KOPT-K1 (cell line): ENCODE measurements at regions not wholly inside any gene's neighbourhood (a gene's known extent, or its start where the extent isn't known, plus 50 kb on each side); places are given as distances from the start of the nearest gene placed in this dataset.
"Not testable (repeated sequence)": the region's sequence is repeated elsewhere in the genome, so short reads cannot be mapped to it uniquely, and the experiment has no call there.

Experiments
- H3K27ac ChIP-seq: fragments of 200-600 bp; sonication (generic); 2 replicates; pipeline ENCODE4 v1.5.1; 2016; ENCODE audit warnings: antibody characterized with exemption, mild to moderate bottlenecking, low read depth, low read length; ENCODE audit not compliant: poor library complexity, severe bottlenecking
- H3K36me3 ChIP-seq: fragments of 200-600 bp; sonication (generic); 2 replicates; pipeline ENCODE4 v1.5.1; 2017; ENCODE audit warnings: antibody characterized with exemption, mild to moderate bottlenecking, low read length, moderate library complexity; ENCODE audit not compliant: insufficient read depth
- H3K9me3 ChIP-seq: fragments of 200-600 bp; sonication (generic); 2 replicates; pipeline ENCODE4 v1.5.1; 2017; ENCODE audit warnings: antibody characterized with exemption, low read length, mild to moderate bottlenecking; ENCODE audit not compliant: insufficient read depth, poor library complexity, severe bottlenecking

DNA sequence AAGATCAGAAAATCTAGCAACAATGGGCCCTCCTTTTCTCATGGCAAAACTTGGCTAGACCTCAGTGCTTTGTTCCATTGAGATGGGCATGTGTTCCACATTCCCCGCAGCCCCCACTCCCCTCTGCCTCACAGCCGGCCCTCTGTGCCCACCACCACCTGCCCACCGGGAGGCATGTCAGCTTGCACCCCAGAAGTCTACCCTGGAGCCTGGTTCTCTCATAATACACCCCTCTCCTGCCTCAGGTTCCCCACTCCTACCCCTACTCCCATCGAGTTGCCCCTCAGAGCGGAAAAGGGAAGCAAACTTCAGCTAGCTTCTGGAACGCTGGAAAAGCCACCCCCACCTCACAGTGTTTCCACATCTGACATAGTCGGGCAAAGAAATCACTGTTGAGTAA lies 219.0 kb downstream of the ANAPC1 start:
- H3K27ac ChIP-seq: no peak overlapping the region
- H3K9me3 ChIP-seq: no peaks in the 10 kb centered on the region
- no peaks in the 10 kb centered on the region for H3K36me3 ChIP-seq

DNA sequence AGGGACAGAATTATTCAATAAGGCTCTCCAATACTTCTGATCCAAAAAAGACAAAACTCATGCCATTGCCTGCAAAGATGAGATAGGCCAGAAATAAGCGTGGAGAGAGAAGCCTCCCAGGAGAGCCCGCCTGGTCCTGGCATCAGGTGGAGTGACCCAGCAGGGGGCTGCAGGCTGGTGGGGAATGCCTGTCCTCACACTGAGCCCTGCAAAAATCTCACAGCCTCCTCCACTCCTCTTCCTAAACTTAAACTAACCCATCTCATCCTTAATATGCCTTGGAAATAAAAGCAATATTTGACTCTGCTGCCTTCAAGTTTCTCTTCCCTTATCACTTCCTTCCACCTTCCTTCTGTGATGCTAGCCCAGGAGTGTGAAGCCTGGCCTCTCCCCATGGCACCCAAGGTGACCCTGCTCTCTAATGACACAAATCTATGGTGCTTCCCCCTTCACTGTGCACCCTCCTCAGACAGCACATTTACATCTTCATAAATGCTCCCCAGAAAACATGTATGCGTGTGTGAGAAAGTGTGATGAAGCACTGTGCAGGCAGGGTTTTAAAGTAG lies 218.4 kb downstream of the ANAPC1 start:
- Histone ChIP-seq H3K27ac (no peak overlapping the region), H3K36me3 (no peaks in the 10 kb centered on the region), H3K9me3 (no peaks in the 10 kb centered on the region)

DNA sequence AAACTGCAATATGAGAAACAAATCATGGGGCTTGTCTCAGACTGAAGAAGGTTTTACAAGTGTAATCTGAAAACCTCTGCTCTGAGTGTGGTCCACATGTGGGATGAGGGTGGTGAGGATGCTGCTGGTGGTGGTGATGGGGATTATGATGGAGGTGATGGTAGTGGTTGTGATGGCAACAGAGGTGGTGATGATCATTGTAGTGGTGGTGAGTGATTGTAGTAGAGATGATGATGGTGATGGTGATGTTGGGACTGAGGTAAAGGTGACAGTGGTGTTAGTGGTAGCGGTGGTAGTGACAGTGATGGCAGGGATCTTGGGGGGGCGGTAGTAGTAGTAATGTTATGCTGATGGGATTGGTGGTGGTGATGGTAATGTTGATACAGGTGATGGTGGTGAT lies 217.8 kb downstream of the ANAPC1 start:
- H3K9me3 ChIP-seq: no peaks in the 10 kb centered on the region
- no peaks in the 10 kb centered on the region for H3K36me3 ChIP-seq
- H3K27ac ChIP-seq: no peak overlapping the region

DNA sequence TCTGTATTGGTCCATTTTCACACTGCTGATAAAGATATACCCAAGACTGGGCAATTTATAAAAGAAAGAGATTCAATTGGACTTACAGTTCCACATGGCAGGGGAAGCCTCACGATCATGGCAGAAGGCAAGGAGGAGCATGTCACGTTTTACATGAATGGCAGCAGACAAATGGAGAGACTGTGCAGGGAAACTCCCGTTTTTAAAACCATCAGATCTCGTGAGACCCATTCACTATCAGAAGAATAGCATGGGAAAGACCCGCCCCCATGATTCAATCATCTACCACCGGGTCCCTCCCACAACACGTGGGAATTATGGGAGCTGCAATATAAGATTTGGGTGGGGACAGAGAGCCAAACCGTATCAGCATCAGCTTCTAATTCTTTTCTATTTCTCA lies 217.0 kb downstream of the ANAPC1 start:
- Histone ChIP-seq H3K36me3 (no peaks in the 10 kb centered on the region), H3K27ac (no peak overlapping the region), H3K9me3 (no peaks in the 10 kb centered on the region)

DNA sequence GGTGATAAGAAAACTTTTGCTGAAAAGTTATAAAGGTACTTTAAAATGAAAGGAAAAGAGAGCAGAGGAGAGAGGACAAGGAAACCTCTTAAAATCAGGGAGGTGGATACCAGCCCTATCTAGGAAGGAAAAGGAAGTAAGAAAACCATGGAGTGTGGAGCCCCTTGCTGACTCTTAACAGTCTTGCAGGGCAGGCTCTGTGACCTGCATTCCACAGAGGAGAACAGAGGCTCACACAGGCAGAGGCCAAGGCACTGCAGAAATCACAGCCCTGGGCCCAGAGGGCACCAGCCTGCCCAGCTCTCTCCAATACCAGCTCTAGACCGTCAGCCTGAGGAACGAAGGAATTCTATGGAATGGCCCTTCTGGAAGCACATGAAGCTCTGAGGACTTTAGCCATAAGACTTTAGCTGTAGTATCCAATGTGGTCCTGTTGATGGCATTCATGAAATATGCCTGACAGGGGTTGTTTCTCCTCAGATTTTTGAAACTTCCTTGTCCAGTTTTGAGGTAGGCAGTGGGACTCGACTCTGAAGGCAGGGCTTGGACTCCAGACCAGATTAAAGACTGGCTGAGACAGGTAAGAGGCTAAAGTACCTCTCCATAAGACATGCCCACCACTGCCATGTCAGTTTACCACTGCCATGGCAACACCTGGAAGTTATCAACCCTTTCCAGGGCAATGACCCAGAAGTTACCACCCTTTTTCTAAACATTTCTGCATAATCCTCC lies 216.3 kb downstream of the ANAPC1 start:
- no peak overlapping the region for H3K27ac ChIP-seq
- no peaks in the 10 kb centered on the region for H3K36me3 ChIP-seq
- no peaks in the 10 kb centered on the region for H3K9me3 ChIP-seq

DNA sequence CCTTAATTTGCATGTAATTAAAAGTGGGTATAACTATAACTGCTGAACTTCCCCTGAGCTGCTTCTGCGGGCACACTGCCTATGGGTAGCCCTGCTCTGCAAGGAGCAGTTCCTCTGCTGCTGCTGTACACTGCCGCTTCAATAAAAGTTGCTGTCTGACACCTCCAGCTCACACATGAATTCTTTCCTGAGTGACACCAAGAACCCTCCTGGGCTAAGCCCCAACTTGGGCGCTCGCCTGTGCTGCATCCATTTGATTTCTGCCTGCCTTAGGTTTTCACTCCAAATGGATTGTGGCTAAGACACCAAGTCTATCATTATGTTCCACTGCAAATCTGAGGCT lies 215.7 kb downstream of the ANAPC1 start:
- H3K9me3 ChIP-seq: no peaks in the 10 kb centered on the region
- no peaks in the 10 kb centered on the region for H3K36me3 ChIP-seq
- no peak overlapping the region for H3K27ac ChIP-seq

DNA sequence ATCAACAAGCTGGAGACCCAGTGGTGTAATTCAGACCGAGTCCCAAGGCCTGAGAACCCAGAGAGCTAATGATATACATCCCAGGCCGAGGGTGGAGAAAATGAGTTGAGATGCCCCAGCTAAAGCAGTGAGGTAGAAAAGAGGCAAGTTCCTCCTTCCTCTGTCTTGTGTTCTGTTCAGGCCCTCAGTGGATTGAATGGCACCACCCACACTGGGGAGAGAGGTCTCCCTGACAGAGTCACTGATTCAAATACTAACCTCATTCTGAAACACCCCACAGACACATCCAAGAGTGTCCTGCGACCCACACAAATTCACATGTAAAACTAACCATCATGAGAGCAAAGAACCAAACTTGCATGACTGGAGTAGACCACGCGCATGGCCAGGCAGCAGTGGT lies 215.3 kb downstream of the ANAPC1 start:
- no peaks in the 10 kb centered on the region for H3K9me3 ChIP-seq
- H3K36me3 ChIP-seq: no peaks in the 10 kb centered on the region
- H3K27ac ChIP-seq: no peak overlapping the region

DNA sequence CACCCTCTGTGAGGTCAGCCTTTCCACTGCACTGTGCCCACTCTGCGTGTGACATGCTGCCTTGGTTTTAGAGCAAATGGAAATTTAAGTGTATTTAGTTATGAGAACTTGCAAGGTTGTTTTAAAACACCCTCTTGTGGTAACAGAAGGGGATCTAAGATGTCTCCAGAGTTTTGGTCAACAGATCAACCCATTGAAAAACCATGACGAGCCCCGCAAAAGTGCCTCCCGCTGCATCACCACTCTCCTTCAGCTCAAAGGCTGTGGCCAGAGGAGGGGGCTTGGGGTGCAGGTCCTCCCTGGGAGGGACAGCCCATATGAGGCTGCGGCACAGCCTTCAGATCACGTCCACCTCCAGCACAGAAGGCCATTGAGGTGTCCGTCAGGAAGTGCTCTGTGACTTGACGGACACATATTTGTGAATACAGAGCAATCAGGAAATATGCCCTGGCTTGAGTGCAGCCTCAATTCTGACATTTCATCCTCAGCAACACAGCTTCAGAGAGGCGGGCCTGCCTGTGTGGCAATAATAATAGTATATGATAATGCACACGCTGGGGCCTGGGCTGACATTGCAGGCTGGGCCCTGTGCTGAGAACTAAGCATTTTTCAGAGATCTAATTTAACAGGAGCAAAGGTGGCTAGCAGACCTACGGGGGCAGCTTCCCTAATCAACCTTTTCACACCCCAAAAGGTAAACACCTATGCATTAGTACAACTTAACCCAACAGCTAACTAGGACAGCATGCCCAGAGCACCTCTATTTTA lies 213.9 kb downstream of the ANAPC1 start:
- H3K27ac ChIP-seq: peak overlapping the region; percentile 7
- H3K9me3 ChIP-seq: no peaks in the 10 kb centered on the region
- H3K36me3 ChIP-seq: no peaks in the 10 kb centered on the region

DNA sequence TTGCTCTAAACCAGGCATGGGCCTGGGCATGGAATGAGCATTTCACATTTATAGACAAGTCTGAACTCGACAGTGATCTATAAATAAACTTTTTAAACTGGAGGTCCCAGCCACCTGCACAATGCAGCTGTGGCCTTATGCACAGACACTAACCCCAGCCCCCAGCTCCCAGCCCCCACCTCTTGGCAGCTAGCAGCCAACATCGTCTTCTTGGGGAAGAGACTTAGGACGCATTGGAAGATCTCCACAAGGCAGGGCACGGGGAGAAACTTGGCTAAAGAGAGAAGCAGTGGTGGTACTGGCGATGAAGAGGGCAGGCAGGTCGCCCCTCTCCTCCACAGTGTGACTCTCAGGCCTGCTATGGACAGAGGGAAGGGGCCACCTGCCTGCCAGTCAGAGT lies 213.2 kb downstream of the ANAPC1 start:
- H3K36me3 ChIP-seq: no peaks in the 10 kb centered on the region
- H3K27ac ChIP-seq: peak overlapping the region; percentile 7
- H3K9me3 ChIP-seq: no peaks in the 10 kb centered on the region

DNA sequence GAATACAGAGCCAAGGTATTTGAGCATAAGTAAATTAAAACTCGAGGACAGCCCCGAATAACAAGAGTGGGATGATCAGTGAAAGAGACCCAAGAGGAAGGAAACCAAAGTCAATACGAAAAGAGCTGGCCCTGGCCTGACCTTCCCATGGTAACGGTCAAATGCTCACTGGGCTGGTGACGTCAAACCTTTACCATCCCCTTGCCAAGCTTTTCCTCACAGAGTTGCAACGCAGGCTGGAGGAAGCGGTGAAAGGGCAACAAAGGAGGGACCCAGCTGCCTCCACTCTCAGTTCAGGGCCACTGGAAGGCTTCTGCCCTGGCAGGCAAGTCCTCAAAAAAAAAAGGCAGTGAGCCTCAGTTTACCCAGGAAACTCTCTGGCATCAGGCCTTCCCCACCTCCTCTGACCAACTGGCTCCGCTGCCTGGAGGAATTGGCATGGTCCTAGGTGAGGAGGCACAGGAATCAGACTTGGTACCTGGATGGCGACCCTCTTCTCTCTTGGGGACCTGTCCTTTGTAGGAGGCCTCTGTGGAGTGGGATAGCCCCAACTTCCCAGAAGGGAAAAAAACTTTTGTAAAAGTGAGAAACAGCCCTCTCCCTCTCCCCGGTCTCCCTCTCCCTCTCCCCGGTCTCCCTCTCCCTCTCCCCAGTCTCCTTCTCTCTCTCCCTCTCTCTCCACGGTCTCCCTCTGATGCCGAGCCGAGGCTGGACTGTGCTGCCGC lies 212.4 kb downstream of the ANAPC1 start:
- Histone ChIP-seq H3K27ac (no peak overlapping the region), H3K36me3 (no peaks in the 10 kb centered on the region), H3K9me3 (no peaks in the 10 kb centered on the region)

DNA sequence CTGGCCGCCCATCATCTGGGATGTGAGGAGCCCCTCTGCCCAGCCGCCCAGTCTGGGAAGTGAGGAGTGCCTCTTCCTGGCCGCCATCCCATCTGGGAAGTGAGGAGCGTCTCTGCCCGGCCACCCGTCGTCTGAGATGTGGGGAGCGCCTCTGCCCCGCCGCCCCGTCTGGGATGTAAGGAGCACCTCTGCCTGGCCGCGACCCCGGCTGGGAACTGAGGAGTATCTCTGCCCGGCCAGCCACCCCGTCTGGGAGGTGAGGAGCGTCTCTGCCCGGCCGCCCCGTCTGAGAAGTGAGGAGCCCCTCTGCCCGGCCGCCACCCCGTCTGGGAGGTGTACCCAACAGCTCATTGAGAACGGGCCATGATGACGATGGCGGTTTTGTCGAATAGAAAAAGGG lies 211.4 kb downstream of the ANAPC1 start:
- H3K36me3 ChIP-seq, H3K9me3 ChIP-seq, H3K27ac ChIP-seq: not testable (repeated sequence)

DNA sequence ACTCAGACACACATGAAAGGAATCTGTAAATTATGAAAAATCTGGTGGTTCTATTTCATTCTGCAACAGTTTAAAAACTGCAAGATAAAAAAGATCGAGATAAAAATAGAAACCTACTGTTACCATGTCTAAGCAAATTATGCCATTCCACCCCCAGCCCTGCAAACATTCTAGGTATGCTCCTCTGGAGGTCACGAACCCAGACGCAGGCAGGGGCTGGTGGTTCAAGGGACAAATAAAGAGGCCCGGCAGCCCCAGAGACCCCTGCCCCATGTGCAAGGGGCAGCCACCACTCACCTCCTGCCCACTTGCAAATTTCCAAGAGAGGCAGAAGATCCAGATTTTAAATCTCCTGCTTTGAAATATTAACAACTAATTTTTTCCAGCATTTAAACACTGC lies 210.5 kb downstream of the ANAPC1 start:
- Histone ChIP-seq H3K36me3 (no peaks in the 10 kb centered on the region), H3K27ac (no peak overlapping the region), H3K9me3 (no peaks in the 10 kb centered on the region)

DNA sequence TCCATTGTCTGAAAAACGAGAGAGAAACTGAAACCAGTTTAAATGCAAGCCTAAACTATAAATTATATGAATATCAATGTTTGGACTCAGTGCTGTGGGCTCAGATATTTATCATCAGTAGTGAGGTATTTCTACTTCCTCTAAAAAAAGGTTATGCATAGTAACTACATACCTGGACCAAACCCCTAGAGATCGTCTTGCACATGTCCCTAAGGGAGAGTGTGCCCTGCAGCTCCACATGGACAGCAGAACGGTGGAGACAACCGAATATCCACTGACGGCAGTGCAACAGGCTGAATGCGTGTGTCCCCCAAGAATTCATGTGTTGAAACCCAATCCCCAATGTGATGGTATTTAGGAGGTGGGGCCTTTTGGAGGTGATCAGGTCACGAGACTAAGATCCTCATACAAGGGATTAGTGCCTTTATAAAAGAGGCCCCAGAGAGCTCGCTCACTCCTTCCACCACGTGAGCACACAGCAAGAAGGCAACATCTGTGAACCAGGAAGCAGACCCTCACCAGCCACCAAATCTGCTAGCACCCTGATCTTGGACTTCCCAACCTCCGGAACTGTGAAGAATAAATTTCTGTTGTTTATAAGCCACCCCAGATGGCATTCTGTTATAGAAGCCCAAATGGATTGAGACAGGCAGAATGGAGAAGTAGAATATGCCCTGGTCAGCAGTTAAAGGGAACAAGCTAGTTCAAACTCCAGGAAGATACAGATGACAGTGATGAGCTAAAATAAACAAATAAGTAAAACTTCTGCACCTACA lies 208.4 kb downstream of the ANAPC1 start:
- no peaks in the 10 kb centered on the region for H3K9me3 ChIP-seq
- H3K27ac ChIP-seq: peak overlapping the region; percentile 65
- H3K36me3 ChIP-seq: no peaks in the 10 kb centered on the region

DNA sequence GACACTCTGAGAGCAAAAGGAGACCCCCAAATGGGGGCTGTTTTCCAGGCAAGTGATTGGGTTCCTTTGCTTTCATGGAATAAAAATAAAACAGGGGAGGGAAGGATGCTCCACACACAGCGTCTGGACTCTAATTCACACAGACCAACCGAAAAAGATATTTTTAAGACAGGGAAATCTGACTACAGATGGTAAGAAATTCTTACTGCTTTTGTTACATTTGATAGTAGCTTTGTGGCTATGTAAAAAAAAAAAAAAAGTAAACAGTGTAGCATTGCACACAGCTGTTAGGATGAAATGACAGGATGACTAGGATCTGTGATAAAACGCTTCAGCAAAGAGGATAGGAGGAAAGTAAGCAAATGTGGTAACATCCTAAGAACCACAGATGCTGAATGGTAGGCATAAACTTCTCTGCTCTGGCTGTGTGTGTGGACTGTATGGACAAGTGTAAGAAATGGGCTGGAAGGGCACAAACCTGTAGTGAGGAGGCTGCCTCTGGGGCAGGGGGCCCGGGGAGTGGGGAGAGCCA lies 207.6 kb downstream of the ANAPC1 start:
- no peaks in the 10 kb centered on the region for H3K9me3 ChIP-seq
- H3K36me3 ChIP-seq: no peaks in the 10 kb centered on the region
- H3K27ac ChIP-seq: peak overlapping the region; percentile 65
